ENCODE measurements at regions not wholly inside any gene's neighbourhood (a gene's known extent, or its start where the extent isn't known, plus 50 kb on each side); places are given as distances from the start of the nearest gene placed in this dataset.

GRCh38 chr13:37181620-37182019, 76.2 kb upstream of the CSNK1A1L start:
- POLR2A ChIA-PET, result no interaction called here
- ATAC-seq (no peak), FAIRE-seq (no peak), DNase-seq (ENCODE audit: low spot score) (no peak)
- H3K4me2 ChIP-seq (ENCODE audit: low read depth, low read length), result no peak overlapping the region
- H3K4me1 ChIP-seq (ENCODE audit: insufficient read depth, low read length), result no peaks in the 10 kb centered on the region
- intact Hi-C loops (cut with micrococcal nuclease; ENCODE audit: unreplicated experiment) (no loop called here), in situ Hi-C loops (cut with HindIII; ENCODE audit: extremely low pct_ligation_motif_present, low pct_unique_long_range_greater_than_20kb) (no loop called here)
- no peak overlapping the region for H3K9ac ChIP-seq (ENCODE audit: insufficient read depth, low read depth, low read length)
- no peak overlapping the region for H3K27ac ChIP-seq (ENCODE audit: extremely low read length, insufficient read depth, low read length)
- BruUV-seq (replicated peaks), result no TSS peak
- TF ChIP-seq NFIB (CRISPR knock-in tag; IDR thresholded peaks at IDR 0.05; ENCODE audit: borderline replicate concordance), result no peak
- TF ChIP-seq ZC3H13 (CRISPR knock-in tag; IDR thresholded peaks at IDR 0.05), result no peak
- no peaks in the 10 kb centered on the region for H3K79me2 ChIP-seq (ENCODE audit: insufficient read depth, low read length)
- no peaks in the 10 kb centered on the region for H3K36me3 ChIP-seq (replicated peaks in 1 of 2; ENCODE audit: control insufficient read depth in 1 of 2, insufficient read depth in 2 of 2, low read length in 2 of 2)
- H3K27me3 ChIP-seq (ENCODE audit: control insufficient read depth in 1 of 2, insufficient read depth in 2 of 2, low read length in 2 of 2), result no peaks in the 10 kb centered on the region
- CTCF ChIA-PET (ENCODE audit: low intra/inter-chr PET ratio, low total read pairs), result no interaction called here
- H3K4me3 ChIP-seq (replicated peaks in 1 of 3; ENCODE audit: insufficient read depth in 1 of 3, low read depth in 2 of 3, low read length in 3 of 3), result no peak overlapping the region
- no peak overlapping the region for H2AFZ ChIP-seq (ENCODE audit: low read length)
- no peaks in the 10 kb centered on the region for H3K9me3 ChIP-seq (ENCODE audit: low read length)
- H4K20me1 ChIP-seq (ENCODE audit: insufficient read depth, low read length), result no peaks in the 10 kb centered on the region; the same call in 1 of the 2 replicates

- no peak for TF ChIP-seq CENPT (CRISPR knock-in tag; IDR thresholded peaks at IDR 0.05; ENCODE audit: low read depth)
- TF ChIP-seq RORA (CRISPR knock-in tag; IDR thresholded peaks at IDR 0.05), result no peak
- TF ChIP-seq PREB (CRISPR knock-in tag; IDR thresholded peaks at IDR 0.05), result no peak
- TF ChIP-seq MIER2 (CRISPR knock-in tag; IDR thresholded peaks at IDR 0.05), result no peak
- no peak for TF ChIP-seq ZNF839 (CRISPR knock-in tag; IDR thresholded peaks at IDR 0.05; ENCODE audit: borderline replicate concordance)
- no peak for TF ChIP-seq ZNF580 (CRISPR knock-in tag; IDR thresholded peaks at IDR 0.05; ENCODE audit: borderline replicate concordance, low read depth)
- Histone ChIP-seq H3K27ac (ENCODE audit: extremely low read length, insufficient read depth, low read length) (no peak overlapping the region), H3K27me3 (ENCODE audit: control insufficient read depth in 1 of 2, insufficient read depth in 2 of 2, low read length in 2 of 2) (no peaks in the 10 kb centered on the region), H3K79me2 (ENCODE audit: insufficient read depth, low read length) (no peaks in the 10 kb centered on the region), H4K20me1 (ENCODE audit: insufficient read depth, low read length) (no peaks in the 10 kb centered on the region; the same call in 1 of the 2 replicates), H3K4me3 (replicated peaks in 1 of 3; ENCODE audit: insufficient read depth in 1 of 3, low read depth in 2 of 3, low read length in 3 of 3) (no peak overlapping the region), H3K4me2 (ENCODE audit: low read depth, low read length) (no peak overlapping the region), H3K36me3 (replicated peaks in 1 of 2; ENCODE audit: control insufficient read depth in 1 of 2, insufficient read depth in 2 of 2, low read length in 2 of 2) (no peaks in the 10 kb centered on the region), H3K4me1 (ENCODE audit: insufficient read depth, low read length) (no peaks in the 10 kb centered on the region), H3K9me3 (ENCODE audit: low read length) (no peaks in the 10 kb centered on the region), H3K9ac (ENCODE audit: insufficient read depth, low read depth, low read length) (no peak overlapping the region), H2AFZ (ENCODE audit: low read length) (no peak overlapping the region)
- DNase-seq (ENCODE audit: low spot score) (no peak), ATAC-seq (no peak), FAIRE-seq (no peak)
- in situ Hi-C loops (cut with HindIII; ENCODE audit: extremely low pct_ligation_motif_present, low pct_unique_long_range_greater_than_20kb), result no loop called here
- POLR2A ChIA-PET, result no interaction called here
- CTCF ChIA-PET (ENCODE audit: low intra/inter-chr PET ratio, low total read pairs), result no interaction called here
- intact Hi-C loops (cut with micrococcal nuclease; ENCODE audit: unreplicated experiment), result no loop called here
- WGBS (ENCODE audit: low lambda C conversion rate), result 10% methylated on average over 4 of the region's 4 CpGs
- BruUV-seq (replicated peaks), result no TSS peak
Measured at GRCh38 chr13:37179645-37180044, 74.2 kb upstream of the CSNK1A1L start.

Data from HepG2 (cell line).